NB4 (cell line): ENCODE measurements at regions not wholly inside any gene's neighbourhood (a gene's known extent, or its start where the extent isn't known, plus 50 kb on each side); places are given as distances from the start of the nearest gene placed in this dataset.

ENCODE experiments used
- CTCF ChIP-seq: IDR thresholded peaks from one replicate; pipeline ENCODE4 v1.5.1; 2012; ENCODE audit warnings: low read depth, low read length
- MAX ChIP-seq: IDR thresholded peaks from 2 replicates; pipeline ENCODE4 v1.6.1; 2011; ENCODE audit warnings: low read depth, low read length
- MYC ChIP-seq: IDR thresholded peaks from 2 replicates; pipeline ENCODE4 v1.6.1; 2011; ENCODE audit warnings: low read depth, low read length
- POLR2A ChIP-seq: IDR thresholded peaks from 2 replicates; pipeline ENCODE4 v1.6.1; 2011; ENCODE audit warnings: mild to moderate bottlenecking; ENCODE audit not compliant: insufficient read length; ENCODE audit errors: extremely low read depth

- TF ChIP-seq CTCF (no peak), POLR2A (no peak), MAX (no peak), MYC (no peak)
Observed at GRCh38 chr3:148615382-148615781, 82.3 kb upstream of the AGTR1 start.
